GM12878 (cell line): ENCODE measurements at regions not wholly inside any gene's neighbourhood (a gene's known extent, or its start where the extent isn't known, plus 50 kb on each side); places are given as distances from the start of the nearest gene placed in this dataset.

Experiments
- CEBPZ ChIP-seq: fragments of 150-350 bp; IDR thresholded peaks from 2 replicates; pipeline ENCODE4 v1.6.1; 2016; ENCODE audit warnings: low read depth, low read length
- CTCF ChIP-seq, 3 experiments: IDR thresholded peaks in 2 of 3; conservative IDR thresholded peaks in 1 of 3; 2 replicates each; pipeline ENCODE4 v1.5.1; 2011; ENCODE audit warnings: low read depth in 3 of 3, low read length in 3 of 3, mild to moderate bottlenecking in 3 of 3, control low read depth in 2 of 3, moderate library complexity in 2 of 3, inconsistent platforms in 1 of 3, mixed read lengths in 1 of 3; ENCODE audit not compliant: control insufficient read depth in 2 of 3, insufficient read depth in 1 of 3; ENCODE audit errors: extremely low read depth in 1 of 3
- EP300 ChIP-seq, 2 experiments: fragments of 150-350 bp in 1 of 2; IDR thresholded peaks; 2 replicates each; pipeline ENCODE4 v1.6.1; 2011 to 2012; ENCODE audit warnings: low read depth in 2 of 2, low read length in 2 of 2, borderline replicate concordance in 1 of 2, improper control_type of control experiment in 1 of 2, inconsistent platforms in 1 of 2; ENCODE audit not compliant: control insufficient read depth in 1 of 2
- MAX ChIP-seq: IDR thresholded peaks from 2 replicates; pipeline ENCODE4 v1.6.1; 2012; ENCODE audit warnings: low read depth, low read length, improper control_type of control experiment
- PAX8 ChIP-seq: fragments of 450-650 bp; IDR thresholded peaks from 2 replicates; pipeline ENCODE4 v1.6.1; 2017; ENCODE audit warnings: mild to moderate bottlenecking, moderate library complexity
- RBBP5 ChIP-seq: fragments of 200-600 bp; sonication (generic); conservative IDR thresholded peaks from 2 replicates; pipeline ENCODE4 v1.6.1; 2016
- RELA ChIP-seq: fragments of 450-650 bp; IDR thresholded peaks from 2 replicates; pipeline ENCODE4 v1.8.0; 2014; ENCODE audit warnings: borderline replicate concordance; ENCODE audit not compliant: partially characterized antibody
- USF2 ChIP-seq: IDR thresholded peaks from 2 replicates; pipeline ENCODE4 v1.6.1; 2011; ENCODE audit warnings: low read depth, low read length, improper control_type of control experiment, borderline replicate concordance
- ZBED1 ChIP-seq: IDR thresholded peaks from 2 replicates; pipeline ENCODE4 v1.6.1; 2016; ENCODE audit warnings: borderline replicate concordance
- ZBTB33 ChIP-seq: fragments of 450-650 bp; IDR thresholded peaks from 2 replicates; pipeline ENCODE4 v1.6.1; 2017; ENCODE audit warnings: mild to moderate bottlenecking
- ZBTB40 ChIP-seq: fragments of 450-650 bp; IDR thresholded peaks from 2 replicates; pipeline ENCODE4 v1.6.1; 2016; ENCODE audit warnings: mild to moderate bottlenecking, moderate library complexity, borderline replicate concordance

GRCh38 chr7:69398986-69399385 is 199.3 kb upstream of the AUTS2 start:
- TF ChIP-seq MAX (no peak), ZBED1 (no peak), PAX8 (no peak), CTCF (IDR thresholded peaks at IDR 0.05 in 2 of 3, conservative IDR thresholded peaks at IDR 0.05 in 1 of 3; ENCODE audit: control insufficient read depth in 2 of 3, extremely low read depth in 1 of 3, insufficient read depth in 1 of 3, low read depth in 3 of 3, low read length in 3 of 3) (no peak), EP300 (IDR thresholded peaks at IDR 0.05; ENCODE audit: borderline replicate concordance in 1 of 2, control insufficient read depth in 1 of 2, low read depth in 2 of 2, low read length in 2 of 2) (no peak), USF2 (no peak), RELA (no peak), ZBTB40 (no peak), RBBP5 (no peak), ZBTB33 (no peak), CEBPZ (no peak)
